GM18517 (cell line): ENCODE measurements at regions not wholly inside any gene's neighbourhood (a gene's known extent, or its start where the extent isn't known, plus 50 kb on each side); places are given as distances from the start of the nearest gene placed in this dataset.

ENCODE experiments used
- ATAC-seq: cut with Tn5 transposase; IDR thresholded peaks from one replicate; pipeline ENCODE4 v1.9.1; 2021; ENCODE audit warnings: mild to moderate bottlenecking, moderate library complexity; ENCODE audit not compliant: unreplicated experiment

GRCh38 chr12:67426067-67426466, 156.9 kb downstream of the CAND1 start:
- no peak for ATAC-seq

GRCh38 chr12:67427336-67427735, 158.2 kb downstream of the CAND1 start:
- ATAC-seq: no peak

GRCh38 chr12:67428431-67428830, 159.3 kb downstream of the CAND1 start:
- ATAC-seq: no peak

- ATAC-seq: no peak
Measured at GRCh38 chr12:67430708-67431335, 161.7 kb downstream of the CAND1 start.

- ATAC-seq: no peak
Measured at GRCh38 chr12:67431411-67432020, 162.4 kb downstream of the CAND1 start.

GRCh38 chr12:67433385-67434175, 164.4 kb downstream of the CAND1 start:
- peak; percentile 87 for ATAC-seq

GRCh38 chr12:67434671-67435370, 165.7 kb downstream of the CAND1 start:
- ATAC-seq: no peak

GRCh38 chr12:67436230-67436629, 167.1 kb downstream of the CAND1 start:
- ATAC-seq: no peak

- ATAC-seq: no peak
Measured at GRCh38 chr12:67437011-67437410, 167.9 kb downstream of the CAND1 start.

- no peak for ATAC-seq
Measured at GRCh38 chr12:67439611-67440010, 170.5 kb downstream of the CAND1 start.

- ATAC-seq: peak; percentile 95
Measured at GRCh38 chr12:67441736-67442346, 172.7 kb downstream of the CAND1 start.

GRCh38 chr12:67442347-67442841, 173.2 kb downstream of the CAND1 start:
- no peak for ATAC-seq

- no peak for ATAC-seq
Measured at GRCh38 chr12:67442896-67443295, 173.7 kb downstream of the CAND1 start.

- ATAC-seq: no peak
Measured at GRCh38 chr12:67444542-67444941, 175.4 kb downstream of the CAND1 start.

- no peak for ATAC-seq
Measured at GRCh38 chr12:67446716-67447115, 177.6 kb downstream of the CAND1 start.

GRCh38 chr12:67447180-67447579, 178.0 kb downstream of the CAND1 start:
- ATAC-seq: no peak

- peak; percentile 91 for ATAC-seq
Measured at GRCh38 chr12:67449591-67450052, 180.5 kb downstream of the CAND1 start.

GRCh38 chr12:67450441-67450840, 181.3 kb downstream of the CAND1 start:
- ATAC-seq: no peak

- ATAC-seq: no peak
Measured at GRCh38 chr12:67451206-67451605, 182.0 kb downstream of the CAND1 start.

- ATAC-seq: peak; percentile 58
Measured at GRCh38 chr12:67452119-67452805, 183.1 kb downstream of the CAND1 start.
